ENCODE measurements at regions not wholly inside any gene's neighbourhood (a gene's known extent, or its start where the extent isn't known, plus 50 kb on each side); places are given as distances from the start of the nearest gene placed in this dataset.

- no peak for TF ChIP-seq CTCF (IDR thresholded peaks at IDR 0.05; ENCODE audit: borderline replicate concordance, extremely low read depth, low read length, poor library complexity, severe bottlenecking)
- no peak for TF ChIP-seq EZH2 (IDR thresholded peaks at IDR 0.05; ENCODE audit: borderline replicate concordance, low read depth, low read length, severe bottlenecking)
Observed at GRCh38 chr13:103303078-103303651, 236.9 kb upstream of the SLC10A2 start.
